K562 (cell line): ENCODE measurements at regions not wholly inside any gene's neighbourhood (a gene's known extent, or its start where the extent isn't known, plus 50 kb on each side); places are given as distances from the start of the nearest gene placed in this dataset.

Experiments
- ASH1L ChIP-seq: fragments of 450-650 bp; IDR thresholded peaks from 2 replicates; pipeline ENCODE4 v1.6.1; 2018; ENCODE audit warnings: borderline replicate concordance, mild to moderate bottlenecking, low read depth; ENCODE audit not compliant: partially characterized antibody
- BRD4 ChIP-seq: fragments of 200-600 bp; sonication (generic); IDR thresholded peaks from 2 replicates; pipeline ENCODE4 v1.6.1; 2017; ENCODE audit warnings: inconsistent platforms
- CREB1 ChIP-seq, 2 experiments: sonication (generic) in 1 of 2; formaldehyde crosslinking in 1 of 2; IDR thresholded peaks; 2 replicates each; pipeline versions ENCODE4 v1.6.1 to v1.8.0; 2012 to 2022; ENCODE audit warnings: inconsistent platforms in 1 of 2, mild to moderate bottlenecking in 1 of 2, missing genetic modification reagents in 1 of 2, moderate library complexity in 1 of 2
- HNRNPL ChIP-seq: fragments of 200-400 bp; formaldehyde crosslinking; IDR thresholded peaks from 2 replicates; pipeline ENCODE4 v1.6.1; 2017; ENCODE audit warnings: low read depth, mild to moderate bottlenecking, low read length
- HOMEZ ChIP-seq: fragments of 250-450 bp; sonication (Bioruptor Pico); IDR thresholded peaks from 2 replicates; pipeline ENCODE4 v1.4.0; 2020; ENCODE audit warnings: mild to moderate bottlenecking, moderate library complexity
- RNF219 ChIP-seq: fragments of 250-450 bp; sonication (Bioruptor Pico); IDR thresholded peaks from 2 replicates; pipeline ENCODE4 v1.5.0; 2022; ENCODE audit warnings: mild to moderate bottlenecking
- WHSC1 ChIP-seq: IDR thresholded peaks from one replicate; pipeline ENCODE4 v1.6.1; 2012; ENCODE audit warnings: low read length, control low read depth, inconsistent platforms
- ZFP36 ChIP-seq: fragments of 150-350 bp; IDR thresholded peaks from 2 replicates; pipeline ENCODE4 v1.6.1; 2018; ENCODE audit warnings: low read length, low read depth; ENCODE audit not compliant: partially characterized antibody
- ZNF507 ChIP-seq: conservative IDR thresholded peaks from 2 replicates; pipeline ENCODE4 v1.6.1; 2017; ENCODE audit warnings: missing genetic modification characterization, missing compliant biosample characterization

- TF ChIP-seq HOMEZ (CRISPR knock-in tag), result no peak
- no peak for TF ChIP-seq ZNF507 (tag)
- no peak for TF ChIP-seq BRD4
- no peak for TF ChIP-seq ZFP36
- TF ChIP-seq WHSC1, result no peak
- no peak for TF ChIP-seq RNF219
- TF ChIP-seq ASH1L, result no peak
- TF ChIP-seq CREB1 (IDR thresholded peaks at IDR 0.05), result no peak
- TF ChIP-seq CREB1 (CRISPR knock-in tag; IDR thresholded peaks at IDR 0.05), result no peak
- TF ChIP-seq HNRNPL, result no peak
Observed at GRCh38 chr7:109950821-109951564, 1139.9 kb upstream of the LRRN3 start (continued).
